GM21825 (cell line): ENCODE measurements at regions not wholly inside any gene's neighbourhood (a gene's known extent, or its start where the extent isn't known, plus 50 kb on each side); places are given as distances from the start of the nearest gene placed in this dataset.
"Not testable (repeated sequence)": the region's sequence is repeated elsewhere in the genome, so short reads cannot be mapped to it uniquely, and the experiment has no call there.

Experiments used
- ATAC-seq: cut with Tn5 transposase; IDR thresholded peaks from one replicate; pipeline ENCODE4 v1.9.1; 2021; ENCODE audit warnings: mild to moderate bottlenecking, moderate library complexity; ENCODE audit not compliant: unreplicated experiment

DNA sequence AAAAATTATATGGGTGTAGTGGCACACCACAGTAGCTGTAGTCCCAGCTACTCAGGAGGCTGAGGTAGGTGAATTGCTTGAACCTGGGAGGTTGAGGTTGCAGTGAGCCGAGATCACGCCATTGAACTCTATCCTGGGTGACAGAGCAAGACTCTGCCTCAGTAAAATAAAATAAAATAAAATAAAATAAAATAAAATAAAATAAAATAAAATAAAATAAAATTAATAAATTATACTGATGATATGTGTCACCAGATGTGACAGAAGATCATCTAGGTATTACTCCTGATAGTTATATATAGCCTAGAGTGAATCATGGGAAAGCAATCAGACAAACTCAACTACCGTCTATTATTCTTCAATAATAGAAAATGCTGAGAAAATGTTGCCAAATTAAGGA is 972.5 kb downstream of the MRPL39 start:
- no peak for ATAC-seq

GRCh38 chr21:24628536-24628935 is 978.7 kb downstream of the MRPL39 start:
- no peak for ATAC-seq

- no peak for ATAC-seq
Measured at GRCh38 chr21:24628046-24628445, 979.2 kb downstream of the MRPL39 start.

DNA sequence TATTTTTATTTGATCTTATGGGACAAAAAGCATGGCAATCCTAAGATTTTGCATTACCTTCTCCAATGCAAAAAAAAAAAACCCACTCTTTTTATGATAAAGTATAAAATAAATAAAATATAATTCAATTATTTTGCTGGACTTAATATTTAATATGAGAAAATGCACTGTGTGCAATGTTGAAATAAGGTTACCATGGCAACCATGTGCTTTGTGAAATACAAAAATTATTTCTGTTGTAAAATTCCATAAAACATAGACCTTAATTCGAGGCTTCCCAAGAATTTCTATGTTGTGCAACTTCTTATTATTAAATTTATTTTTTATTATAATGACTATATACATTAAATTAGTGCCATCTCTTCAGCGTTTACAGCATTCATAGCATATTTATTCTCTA is 989.5 kb downstream of the MRPL39 start:
- ATAC-seq = no peak

GRCh38 chr21:24594082-24594481 is 1013.2 kb downstream of the MRPL39 start:
- ATAC-seq = no peak

DNA sequence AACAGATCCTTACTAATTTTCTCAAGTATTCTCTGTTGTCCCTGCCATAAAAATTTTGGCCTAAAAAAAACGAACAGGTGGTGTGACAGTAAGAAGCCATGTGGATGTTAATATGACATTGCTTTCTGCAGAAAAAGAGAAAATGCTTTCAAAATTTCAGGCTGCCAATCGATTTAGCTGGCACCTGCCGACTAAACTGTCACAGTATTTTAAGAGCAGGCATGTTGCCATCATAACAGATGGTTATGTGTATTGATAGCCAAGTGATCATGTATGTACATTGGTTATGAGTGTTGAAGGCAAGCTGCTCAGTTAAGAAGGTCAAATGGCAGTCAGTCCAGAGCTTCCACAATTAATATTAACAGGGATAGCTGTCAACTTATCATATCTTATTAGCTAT is 1017.0 kb downstream of the MRPL39 start:
- ATAC-seq = no peak

DNA sequence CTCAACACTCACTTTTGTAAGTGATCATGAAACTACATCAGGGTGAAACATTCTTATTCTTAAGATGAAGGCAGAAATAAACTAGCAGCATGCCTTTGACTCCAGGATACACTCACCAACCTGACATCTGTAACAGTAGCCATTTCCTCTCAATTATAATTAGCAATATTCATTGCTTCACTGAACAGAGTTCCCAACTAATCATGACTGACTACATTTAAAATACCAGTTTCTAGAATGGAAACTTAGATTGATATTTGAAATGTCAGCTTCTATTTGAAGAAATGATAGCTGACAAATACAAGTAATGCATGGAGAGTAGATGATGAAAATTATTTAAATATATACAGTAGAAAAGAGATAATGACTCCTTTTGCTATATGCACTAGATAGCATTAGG is 1023.8 kb downstream of the MRPL39 start:
- no peak for ATAC-seq

GRCh38 chr21:24577301-24577700 is 1030.0 kb downstream of the MRPL39 start:
- no peak for ATAC-seq

- ATAC-seq = no peak
Measured at GRCh38 chr21:24561291-24561690, 1046.0 kb downstream of the MRPL39 start.

GRCh38 chr21:24552491-24552890 is 1054.8 kb downstream of the MRPL39 start:
- ATAC-seq = no peak

- no peak for ATAC-seq
Measured at GRCh38 chr21:24545807-24546361, 1061.4 kb downstream of the MRPL39 start.

DNA sequence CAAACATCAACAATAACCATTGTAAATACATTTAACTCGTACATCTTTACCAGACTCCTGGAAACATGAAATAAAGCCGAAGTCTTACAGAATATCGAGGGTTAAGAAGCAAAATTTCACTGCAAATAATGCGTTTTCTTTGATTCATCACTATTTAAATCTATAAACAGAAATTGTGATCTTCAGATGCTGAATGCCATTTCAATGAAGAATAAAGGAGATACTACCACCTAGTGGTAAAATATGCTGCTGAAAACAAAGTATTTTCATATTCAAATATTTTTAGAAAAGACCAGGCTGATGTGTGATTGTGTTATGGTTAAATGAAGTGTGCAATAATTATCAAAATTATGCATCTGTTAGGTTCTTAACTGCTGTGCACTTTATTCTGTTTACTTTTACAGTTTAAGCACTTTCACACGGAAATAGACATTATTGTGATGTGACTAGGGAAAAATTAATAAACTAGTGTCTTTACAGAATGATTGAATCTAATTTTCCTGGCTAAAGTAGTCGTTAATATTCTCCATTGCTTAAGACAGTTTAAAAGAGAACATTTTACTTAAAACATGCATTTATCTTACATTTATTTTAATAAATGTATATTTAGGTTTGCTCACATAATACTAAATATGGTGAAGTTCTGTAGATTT is 1093.1 kb downstream of the MRPL39 start:
- ATAC-seq = no peak

GRCh38 chr21:24509131-24509530 is 1098.2 kb downstream of the MRPL39 start:
- no peak for ATAC-seq

DNA sequence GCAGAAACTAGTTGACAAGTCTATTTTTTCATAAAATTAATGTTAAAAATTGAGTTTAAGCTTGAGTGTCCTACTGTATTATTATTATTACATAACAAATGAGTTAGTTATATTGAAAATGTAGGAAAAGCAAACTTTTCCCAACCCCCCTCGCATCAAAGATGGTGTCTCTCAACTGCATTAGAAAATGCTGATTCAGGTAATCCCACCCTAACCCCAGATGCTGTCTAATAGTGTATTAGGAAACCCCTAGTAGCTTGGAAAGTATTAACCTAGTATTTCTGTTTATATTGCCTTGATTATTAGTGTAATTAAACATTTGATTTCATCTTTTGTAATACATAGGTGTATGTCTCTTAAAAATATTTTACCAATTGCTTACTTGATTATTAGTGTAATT is 1120.3 kb downstream of the MRPL39 start:
- no peak for ATAC-seq

DNA sequence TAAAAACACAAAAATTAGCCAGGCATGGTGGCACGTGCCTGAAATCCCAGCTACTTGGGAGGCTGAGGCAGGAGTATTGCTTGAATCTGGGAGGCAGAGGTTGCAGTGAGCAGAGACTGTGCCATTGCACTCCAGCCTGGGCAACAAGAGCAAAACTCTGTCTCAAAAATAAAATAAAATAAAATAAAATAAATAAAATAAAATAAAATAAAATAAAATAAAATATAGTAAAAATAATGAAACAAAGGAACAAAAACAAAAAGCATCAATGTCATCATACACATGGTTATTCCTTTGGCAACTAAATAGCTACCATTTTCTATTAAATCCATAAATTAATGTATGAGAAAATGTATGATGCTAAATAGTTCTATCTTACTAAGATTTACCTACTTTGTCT is 1123.9 kb downstream of the MRPL39 start:
- ATAC-seq = not testable (repeated sequence)

GRCh38 chr21:24470852-24471251 is 1136.4 kb downstream of the MRPL39 start:
- no peak for ATAC-seq

DNA sequence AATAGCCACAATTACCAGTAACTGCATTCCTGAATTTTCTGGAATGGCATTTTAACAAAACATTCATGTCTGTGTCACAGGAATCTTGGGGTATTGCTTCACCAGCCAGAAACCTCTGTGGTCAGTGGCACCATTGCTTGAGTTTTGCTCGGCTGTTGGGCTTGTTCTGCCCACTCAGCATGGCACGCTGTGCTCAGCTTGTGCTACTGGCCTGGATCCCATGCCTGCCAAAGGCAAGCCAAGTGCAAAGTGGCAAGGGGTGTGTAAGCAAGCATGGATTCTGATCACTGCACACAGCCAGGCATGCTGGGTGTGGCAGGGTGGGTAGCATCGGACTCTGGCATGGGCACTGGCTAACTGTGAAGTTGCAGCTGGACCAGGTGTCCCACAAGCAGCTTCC is 1150.9 kb downstream of the MRPL39 start:
- ATAC-seq = no peak

GRCh38 chr21:24450119-24450518 is 1157.2 kb downstream of the MRPL39 start:
- no peak for ATAC-seq

- no peak for ATAC-seq
Measured at GRCh38 chr21:24445517-24445916, 1161.8 kb downstream of the MRPL39 start.

GRCh38 chr21:24444736-24445135 is 1162.5 kb downstream of the MRPL39 start:
- no peak for ATAC-seq

DNA sequence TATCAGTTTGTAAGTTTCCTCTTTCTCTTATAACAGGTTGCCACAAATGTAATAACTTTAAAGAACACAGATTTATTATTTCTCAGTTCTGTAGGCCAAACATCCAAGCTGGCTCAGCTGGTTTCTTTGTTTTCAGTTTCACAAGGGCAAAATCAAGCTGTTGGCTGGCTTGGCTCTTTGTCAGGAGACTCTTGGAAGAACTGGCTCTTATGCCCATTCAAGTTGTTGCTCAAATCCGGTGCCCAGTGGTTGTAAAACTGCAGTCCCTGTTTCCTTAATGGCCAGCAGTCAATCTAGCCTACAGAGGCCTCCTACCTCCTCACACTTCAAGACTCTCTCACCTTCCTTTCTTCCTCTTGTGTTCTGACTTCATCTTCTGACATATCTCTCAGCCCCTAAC is 1171.0 kb downstream of the MRPL39 start:
- no peak for ATAC-seq

GRCh38 chr21:24428591-24429199 is 1178.6 kb downstream of the MRPL39 start:
- peak; percentile 70 for ATAC-seq

DNA sequence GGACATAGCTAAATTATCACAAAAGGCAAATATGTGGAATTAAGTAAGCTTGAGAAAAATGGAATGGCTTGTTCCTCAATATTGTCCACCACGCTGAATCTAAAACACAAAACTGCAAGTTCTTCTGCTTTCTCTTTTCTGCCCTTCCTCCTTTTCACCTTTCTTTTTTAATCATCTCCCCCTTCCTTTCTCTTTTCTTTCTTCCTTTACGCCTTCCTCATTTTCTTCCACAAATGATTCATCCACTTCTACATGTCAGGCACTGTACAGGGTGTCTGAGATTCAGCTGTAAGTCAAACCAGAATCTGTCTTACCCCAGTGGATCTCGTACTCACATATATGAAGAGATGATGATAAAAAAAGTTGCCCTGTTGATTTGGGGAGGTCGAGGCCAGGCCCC is 1182.5 kb downstream of the MRPL39 start:
- no peak for ATAC-seq
